HEK293T (cell line): ENCODE measurements at regions not wholly inside any gene's neighbourhood (a gene's known extent, or its start where the extent isn't known, plus 50 kb on each side); places are given as distances from the start of the nearest gene placed in this dataset.

Experiments used
- CTCF ChIA-PET: fragments of 350-600 bp; formaldehyde crosslinking; extraction: SDS; loops from one replicate; lab custom pipeline; 2021; ENCODE audit warnings: antibody characterized with exemption, inconsistent platforms; lab: Yijun Ruan, JAX
- POLR2A ChIA-PET: fragments of 350-600 bp; formaldehyde crosslinking; extraction: SDS; loops from one replicate; lab custom pipeline; 2020; ENCODE audit warnings: antibody characterized with exemption, inconsistent platforms; lab: Yijun Ruan, JAX
- DNase-seq: peaks from one replicate; pipeline ENCODE4 v3.0.0; 2012; ENCODE audit warnings: mixed read lengths; ENCODE audit errors: extremely low spot score
- ARNT ChIP-seq: fragments of 450-650 bp; IDR thresholded peaks from 2 replicates; pipeline ENCODE4 v1.6.1; 2017; ENCODE audit warnings: mild to moderate bottlenecking
- BHLHE40 ChIP-seq: fragments of 450-650 bp; IDR thresholded peaks from 2 replicates; pipeline ENCODE4 v1.6.1; 2016; ENCODE audit warnings: mild to moderate bottlenecking, moderate library complexity, borderline replicate concordance
- CTBP1 ChIP-seq: fragments of 450-650 bp; IDR thresholded peaks from 2 replicates; pipeline ENCODE4 v1.6.1; 2016; ENCODE audit warnings: borderline replicate concordance
- ELF4 ChIP-seq: fragments of 450-650 bp; IDR thresholded peaks from 2 replicates; pipeline ENCODE4 v1.6.1; 2017; ENCODE audit warnings: antibody characterized with exemption
- FOXA1 ChIP-seq: fragments of 450-650 bp; IDR thresholded peaks from 2 replicates; pipeline ENCODE4 v1.6.1; 2016; ENCODE audit warnings: mild to moderate bottlenecking
- FOXK2 ChIP-seq: fragments of 450-650 bp; IDR thresholded peaks from 2 replicates; pipeline ENCODE4 v1.6.1; 2016; ENCODE audit warnings: mild to moderate bottlenecking
- FOXM1 ChIP-seq: fragments of 450-650 bp; IDR thresholded peaks from 2 replicates; pipeline ENCODE4 v1.6.1; 2017; ENCODE audit warnings: mild to moderate bottlenecking, borderline replicate concordance
- HDGF ChIP-seq: fragments of 450-650 bp; IDR thresholded peaks from 2 replicates; pipeline ENCODE4 v1.6.1; 2017; ENCODE audit warnings: antibody characterized with exemption, borderline replicate concordance
- L3MBTL2 ChIP-seq: fragments of 450-650 bp; conservative IDR thresholded peaks from 2 replicates; pipeline ENCODE4 v1.6.1; 2016; ENCODE audit warnings: mild to moderate bottlenecking
- LEF1 ChIP-seq: fragments of 450-650 bp; IDR thresholded peaks from 2 replicates; pipeline ENCODE4 v1.6.1; 2017; ENCODE audit warnings: mild to moderate bottlenecking, borderline replicate concordance
- NFRKB ChIP-seq: fragments of 450-650 bp; IDR thresholded peaks from 2 replicates; pipeline ENCODE4 v1.6.1; 2016; ENCODE audit warnings: mild to moderate bottlenecking, moderate library complexity
- PKNOX1 ChIP-seq: fragments of 450-650 bp; IDR thresholded peaks from 2 replicates; pipeline ENCODE4 v1.6.1; 2016
- SP1 ChIP-seq: fragments of 450-650 bp; IDR thresholded peaks from 2 replicates; pipeline ENCODE4 v1.6.1; 2017
- SUZ12 ChIP-seq: fragments of 450-650 bp; IDR thresholded peaks from 2 replicates; pipeline ENCODE4 v1.6.1; 2016; ENCODE audit warnings: mild to moderate bottlenecking
- TARDBP ChIP-seq: fragments of 450-650 bp; IDR thresholded peaks from 2 replicates; pipeline ENCODE4 v1.6.1; 2016
- ZNF384 ChIP-seq: fragments of 450-650 bp; IDR thresholded peaks from 2 replicates; pipeline ENCODE4 v1.6.1; 2016

GRCh38 chr5:109468288-109468676, 58.5 kb upstream of the PJA2 start:
- TF ChIP-seq FOXA1 (no peak), BHLHE40 (no peak)
- DNase-seq, result no peak
- POLR2A ChIA-PET, result no interaction called here
- CTCF ChIA-PET, result interaction anchor here (0.6 kb wide), 1 partner anchor 68 kb away, joined by 4 read pairs; no protein-coding TSS in a partner anchor

GRCh38 chr5:109467058-109467457, 57.3 kb upstream of the PJA2 start:
- CTCF ChIA-PET, result no interaction called here
- POLR2A ChIA-PET, result interaction anchor here (1.4 kb wide), 1 partner anchor 739 kb away, joined by 3 read pairs; no protein-coding TSS in a partner anchor
- no peak for DNase-seq
- TF ChIP-seq ARNT, result no peak
- TF ChIP-seq CTBP1, result no peak
- TF ChIP-seq TARDBP, result no peak
- TF ChIP-seq ELF4, result no peak
- TF ChIP-seq FOXM1, result no peak
- no peak for TF ChIP-seq NFRKB
- TF ChIP-seq LEF1, result no peak
- no peak for TF ChIP-seq FOXK2
- TF ChIP-seq ZNF384, result no peak
- no peak for TF ChIP-seq L3MBTL2
- no peak for TF ChIP-seq HDGF
- no peak for TF ChIP-seq SUZ12
- TF ChIP-seq FOXA1, result no peak
- no peak for TF ChIP-seq BHLHE40
- no peak for TF ChIP-seq SP1
- TF ChIP-seq PKNOX1, result no peak
